ENCODE measurements at regions not wholly inside any gene's neighbourhood (a gene's known extent, or its start where the extent isn't known, plus 50 kb on each side); places are given as distances from the start of the nearest gene placed in this dataset.

DNA sequence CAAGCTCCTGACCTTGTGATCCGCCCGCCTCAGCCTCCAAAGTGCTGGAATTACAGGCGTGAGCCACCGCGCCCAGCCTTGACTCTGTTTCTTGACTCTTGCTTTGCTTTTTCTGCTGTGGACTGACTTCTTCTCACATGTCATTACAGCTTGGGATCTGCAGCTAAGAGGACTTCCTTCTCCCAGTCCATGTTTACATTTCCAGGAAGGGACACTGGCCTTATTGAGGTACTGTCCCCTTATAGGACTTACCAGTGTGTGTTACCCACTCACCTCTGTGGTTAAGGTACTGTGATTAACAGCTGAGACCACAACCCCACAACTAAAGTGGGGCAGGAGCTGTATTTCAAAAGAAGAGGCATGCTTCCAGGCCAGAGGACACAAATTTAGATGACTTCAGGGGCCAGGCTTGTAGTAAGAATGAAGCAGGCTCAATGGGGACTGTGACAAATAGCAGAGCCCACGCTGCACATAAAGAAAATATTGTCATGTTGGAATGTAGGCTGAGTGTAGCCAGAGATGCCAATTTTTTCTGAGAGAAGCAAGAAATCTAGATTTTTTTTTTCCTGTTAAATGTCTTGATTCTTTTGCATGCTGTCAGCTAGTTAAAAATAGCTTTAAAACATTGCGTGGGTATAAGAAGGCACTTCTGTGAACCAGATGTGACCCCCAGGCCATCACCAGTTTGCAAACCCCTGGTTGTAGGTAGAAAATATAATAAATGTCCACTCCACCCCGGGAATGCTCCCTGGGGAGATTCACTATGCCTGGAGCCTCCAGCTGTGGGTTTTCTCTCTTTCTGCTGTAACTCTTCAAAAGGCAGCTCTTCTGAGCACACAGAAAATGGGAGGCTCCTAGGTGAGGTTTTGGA is 75.0 kb downstream of the PTPDC1 start:
- H3K4me1 ChIP-seq (ENCODE audit: control insufficient read depth in 1 of 2, insufficient read depth in 2 of 2, low read length in 2 of 2) = peaks cover 4 to 19% of the 10 kb centered on the region in 2 donors
- peaks cover 0 to 3% of the 10 kb centered on the region in 2 donors for H3K9me3 ChIP-seq (ENCODE audit: control insufficient read depth in 1 of 2, low read length in 2 of 2)
- no peaks in the 10 kb centered on the region for H3K36me3 ChIP-seq (ENCODE audit: control insufficient read depth in 1 of 2, insufficient read depth in 2 of 2, low read length in 2 of 2)
- H3K27ac ChIP-seq (ENCODE audit: low read length) = no peak overlapping the region
- H3K27me3 ChIP-seq (ENCODE audit: low read depth, low read length) = no peaks in the 10 kb centered on the region
- no peak overlapping the region for H3K4me3 ChIP-seq (ENCODE audit: low read depth in 1 of 2, low read length in 2 of 2)

DNA sequence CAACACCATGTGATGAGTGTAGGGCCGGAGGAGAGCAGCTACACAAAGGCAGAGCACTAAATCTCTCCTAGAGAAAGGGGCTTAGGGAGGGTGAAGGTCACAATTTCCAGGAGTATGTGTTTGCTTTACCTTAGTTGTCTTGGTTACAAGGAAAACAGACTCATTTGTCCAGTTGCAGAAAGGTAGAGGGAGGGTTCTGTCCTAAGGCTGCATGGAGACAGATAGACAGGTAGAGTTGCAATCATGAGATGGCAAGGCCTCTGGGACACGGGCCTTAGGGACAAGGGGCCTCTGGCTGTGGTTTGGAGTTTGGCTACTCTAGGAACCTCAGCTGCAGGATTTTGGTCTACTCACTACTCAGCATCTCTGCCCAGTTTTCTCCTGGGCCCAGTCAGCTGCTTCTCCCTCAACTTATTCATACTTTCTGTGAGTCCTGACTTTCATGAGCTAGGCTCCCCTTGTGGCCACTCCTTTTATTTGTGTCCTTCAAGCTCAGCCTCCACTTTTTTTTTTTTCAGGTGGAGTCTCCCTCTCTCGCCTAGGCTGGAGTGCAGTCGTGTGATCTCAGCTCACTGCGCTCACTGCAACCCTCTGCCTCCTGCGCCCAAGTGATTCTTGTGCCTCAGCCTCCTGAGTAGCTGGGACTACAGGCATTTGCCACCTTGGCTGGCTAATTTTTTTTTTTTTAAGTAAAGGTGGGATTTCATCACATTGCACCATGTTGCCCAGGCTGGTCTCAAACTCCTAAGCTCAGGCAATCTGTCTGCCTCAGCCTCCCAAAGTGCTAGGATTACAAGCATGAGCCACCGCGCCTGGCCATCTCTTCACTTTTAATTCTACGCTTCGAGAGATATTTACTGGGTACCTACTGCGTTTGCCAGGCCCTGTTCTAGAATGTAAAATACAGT is 76.6 kb downstream of the PTPDC1 start:
- Histone ChIP-seq H3K4me1 (ENCODE audit: control insufficient read depth in 1 of 2, insufficient read depth in 2 of 2, low read length in 2 of 2) (peaks cover 4 to 25% of the 10 kb centered on the region in 2 donors), H3K36me3 (ENCODE audit: control insufficient read depth in 1 of 2, insufficient read depth in 2 of 2, low read length in 2 of 2) (no peaks in the 10 kb centered on the region), H3K9me3 (ENCODE audit: control insufficient read depth in 1 of 2, low read length in 2 of 2) (no peaks in the 10 kb centered on the region), H3K27me3 (ENCODE audit: low read depth, low read length) (no peaks in the 10 kb centered on the region), H3K4me3 (ENCODE audit: low read depth in 1 of 2, low read length in 2 of 2) (no peak overlapping the region), H3K27ac (ENCODE audit: low read length) (no peak overlapping the region)

GRCh38 chr9:94161673-94162072 is 77.4 kb downstream of the PTPDC1 start:
- Histone ChIP-seq H3K27ac (ENCODE audit: low read length) (no peak overlapping the region), H3K36me3 (ENCODE audit: control insufficient read depth in 1 of 2, insufficient read depth in 2 of 2, low read length in 2 of 2) (peaks cover 0 to 3% of the 10 kb centered on the region in 2 donors), H3K9me3 (ENCODE audit: control insufficient read depth in 1 of 2, low read length in 2 of 2) (no peaks in the 10 kb centered on the region), H3K27me3 (ENCODE audit: low read depth, low read length) (no peaks in the 10 kb centered on the region), H3K4me3 (ENCODE audit: low read depth in 1 of 2, low read length in 2 of 2) (no peak overlapping the region), H3K4me1 (ENCODE audit: control insufficient read depth in 1 of 2, insufficient read depth in 2 of 2, low read length in 2 of 2) (peaks cover 2 to 20% of the 10 kb centered on the region in 2 donors)

GRCh38 chr9:94164806-94165549 is 80.7 kb downstream of the PTPDC1 start:
- Histone ChIP-seq H3K27ac (ENCODE audit: low read length) (no peak overlapping the region), H3K27me3 (ENCODE audit: low read depth, low read length) (no peaks in the 10 kb centered on the region), H3K36me3 (ENCODE audit: control insufficient read depth in 1 of 2, insufficient read depth in 2 of 2, low read length in 2 of 2) (peaks cover 0 to 8% of the 10 kb centered on the region in 2 donors), H3K9me3 (ENCODE audit: control insufficient read depth in 1 of 2, low read length in 2 of 2) (no peaks in the 10 kb centered on the region), H3K4me1 (ENCODE audit: control insufficient read depth in 1 of 2, insufficient read depth in 2 of 2, low read length in 2 of 2) (peaks cover 19 to 31% of the 10 kb centered on the region in 2 donors), H3K4me3 (ENCODE audit: low read depth in 1 of 2, low read length in 2 of 2) (peak overlapping the region; percentile 60 to 83)

DNA sequence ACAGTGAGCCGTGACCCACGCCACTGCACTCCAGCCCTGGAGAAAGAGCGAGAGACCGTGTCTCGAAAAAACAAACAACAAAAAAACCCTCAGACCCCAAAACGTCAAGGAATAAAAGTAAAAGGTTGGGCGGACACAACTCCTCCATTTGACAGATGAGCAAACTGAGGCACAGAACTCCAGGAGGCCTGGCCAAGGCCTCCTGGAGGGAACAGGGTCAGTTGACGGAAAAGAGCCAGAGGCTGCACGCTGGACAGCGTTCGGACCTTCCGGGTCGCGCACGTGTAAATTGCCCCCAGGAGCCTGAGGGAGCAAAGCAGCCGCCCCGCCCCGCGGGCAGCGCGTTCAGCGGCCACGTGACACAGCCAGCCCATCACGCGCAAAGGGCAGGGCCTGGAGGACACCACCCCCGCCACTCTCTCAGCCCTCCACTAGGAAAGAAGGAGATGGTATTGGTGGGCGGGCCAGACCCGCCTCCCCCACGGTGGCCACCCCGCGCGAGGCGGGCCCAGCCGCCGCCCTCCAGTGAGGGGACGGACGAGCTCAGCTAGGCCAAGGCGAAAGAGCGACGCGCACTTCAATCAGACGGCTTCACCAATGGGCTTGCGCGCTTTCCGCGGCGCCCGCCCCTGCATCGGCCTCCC is 81.5 kb downstream of the PTPDC1 start:
- Histone ChIP-seq H3K4me1 (ENCODE audit: control insufficient read depth in 1 of 2, insufficient read depth in 2 of 2, low read length in 2 of 2) (peaks cover 19 to 27% of the 10 kb centered on the region in 2 donors), H3K4me3 (ENCODE audit: low read depth in 1 of 2, low read length in 2 of 2) (peak overlapping the region; percentile 60 to 83), H3K36me3 (ENCODE audit: control insufficient read depth in 1 of 2, insufficient read depth in 2 of 2, low read length in 2 of 2) (peaks cover 0 to 8% of the 10 kb centered on the region in 2 donors), H3K27ac (ENCODE audit: low read length) (peak overlapping the region; percentile 74), H3K9me3 (ENCODE audit: control insufficient read depth in 1 of 2, low read length in 2 of 2) (no peaks in the 10 kb centered on the region), H3K27me3 (ENCODE audit: low read depth, low read length) (no peaks in the 10 kb centered on the region)

GRCh38 chr9:94166236-94166975 is 82.1 kb downstream of the PTPDC1 start:
- Histone ChIP-seq H3K27me3 (ENCODE audit: low read depth, low read length) (no peaks in the 10 kb centered on the region), H3K36me3 (ENCODE audit: control insufficient read depth in 1 of 2, insufficient read depth in 2 of 2, low read length in 2 of 2) (peaks cover 0 to 8% of the 10 kb centered on the region in 2 donors), H3K4me3 (ENCODE audit: low read depth in 1 of 2, low read length in 2 of 2) (peak overlapping the region; percentile 83 to 84), H3K27ac (ENCODE audit: low read length) (peak overlapping the region; percentile 98), H3K4me1 (ENCODE audit: control insufficient read depth in 1 of 2, insufficient read depth in 2 of 2, low read length in 2 of 2) (peaks cover 19 to 33% of the 10 kb centered on the region in 2 donors), H3K9me3 (ENCODE audit: control insufficient read depth in 1 of 2, low read length in 2 of 2) (no peaks in the 10 kb centered on the region)

- H3K4me3 ChIP-seq (ENCODE audit: low read depth in 1 of 2, low read length in 2 of 2) = peak overlapping the region; percentile 83 to 84
- no peaks in the 10 kb centered on the region for H3K27me3 ChIP-seq (ENCODE audit: low read depth, low read length)
- peak overlapping the region; percentile 98 for H3K27ac ChIP-seq (ENCODE audit: low read length)
- H3K4me1 ChIP-seq (ENCODE audit: control insufficient read depth in 1 of 2, insufficient read depth in 2 of 2, low read length in 2 of 2) = peaks cover 19 to 38% of the 10 kb centered on the region in 2 donors
- no peaks in the 10 kb centered on the region for H3K9me3 ChIP-seq (ENCODE audit: control insufficient read depth in 1 of 2, low read length in 2 of 2)
- H3K36me3 ChIP-seq (ENCODE audit: control insufficient read depth in 1 of 2, insufficient read depth in 2 of 2, low read length in 2 of 2) = peaks cover 0 to 8% of the 10 kb centered on the region in 2 donors
Measured at GRCh38 chr9:94166976-94167346, 82.7 kb downstream of the PTPDC1 start.

DNA sequence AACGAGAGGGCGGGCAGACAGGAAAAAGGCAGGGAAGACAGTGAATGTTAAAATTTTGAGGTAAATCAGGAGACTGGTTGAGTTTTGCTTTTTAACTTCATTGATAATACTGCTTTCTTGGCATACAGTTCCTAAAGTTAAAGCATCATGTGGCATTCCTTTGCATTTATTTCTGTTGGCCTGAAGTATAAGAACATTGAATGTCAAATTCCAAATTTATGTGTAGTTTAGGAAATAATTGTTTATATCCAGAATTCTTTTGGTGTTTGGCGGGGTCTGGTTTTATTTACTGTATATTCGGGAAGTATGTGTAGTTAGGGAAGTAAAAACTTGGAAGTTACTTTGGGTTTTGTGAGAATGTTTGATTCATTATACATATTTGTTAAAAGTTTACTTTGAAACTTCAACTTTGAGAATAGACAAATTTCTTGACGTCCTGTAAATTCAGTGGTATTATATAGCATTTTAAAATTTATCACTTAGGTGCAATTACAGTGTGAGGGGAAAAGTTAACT is 83.2 kb downstream of the PTPDC1 start:
- H3K36me3 ChIP-seq (ENCODE audit: control insufficient read depth in 1 of 2, insufficient read depth in 2 of 2, low read length in 2 of 2) = peaks cover 0 to 8% of the 10 kb centered on the region in 2 donors
- H3K4me1 ChIP-seq (ENCODE audit: control insufficient read depth in 1 of 2, insufficient read depth in 2 of 2, low read length in 2 of 2) = peaks cover 19 to 39% of the 10 kb centered on the region in 2 donors
- peak overlapping the region; percentile 98 for H3K27ac ChIP-seq (ENCODE audit: low read length)
- H3K27me3 ChIP-seq (ENCODE audit: low read depth, low read length) = no peaks in the 10 kb centered on the region
- H3K9me3 ChIP-seq (ENCODE audit: control insufficient read depth in 1 of 2, low read length in 2 of 2) = no peaks in the 10 kb centered on the region
- H3K4me3 ChIP-seq (ENCODE audit: low read depth in 1 of 2, low read length in 2 of 2) = peak overlapping the region; percentile 83 to 84

GRCh38 chr9:94168203-94169000 is 84.1 kb downstream of the PTPDC1 start:
- no peaks in the 10 kb centered on the region for H3K9me3 ChIP-seq (ENCODE audit: control insufficient read depth in 1 of 2, low read length in 2 of 2)
- H3K27me3 ChIP-seq (ENCODE audit: low read depth, low read length) = no peaks in the 10 kb centered on the region
- peaks cover 19 to 49% of the 10 kb centered on the region in 2 donors for H3K4me1 ChIP-seq (ENCODE audit: control insufficient read depth in 1 of 2, insufficient read depth in 2 of 2, low read length in 2 of 2)
- H3K36me3 ChIP-seq (ENCODE audit: control insufficient read depth in 1 of 2, insufficient read depth in 2 of 2, low read length in 2 of 2) = peaks cover 0 to 8% of the 10 kb centered on the region in 2 donors
- H3K4me3 ChIP-seq (ENCODE audit: low read depth in 1 of 2, low read length in 2 of 2) = peak overlapping the region; percentile 83 to 84
- peak overlapping the region; percentile 98 for H3K27ac ChIP-seq (ENCODE audit: low read length)

Data from muscle layer of duodenum (tissue), 2 donors.